Mammary epithelial cell (primary cell): ENCODE measurements at regions not wholly inside any gene's neighbourhood (a gene's known extent, or its start where the extent isn't known, plus 50 kb on each side); places are given as distances from the start of the nearest gene placed in this dataset.

Source experiments
- EZH2 ChIP-seq: IDR thresholded peaks from 2 replicates; pipeline ENCODE4 v1.6.1; 2012; ENCODE audit warnings: low read length, inconsistent platforms, borderline replicate concordance
- TF ChIP-seq, protein P1 (sequence below), 2 donors: IDR thresholded peaks in 1 of 2; conservative IDR thresholded peaks in 1 of 2; 2 replicates each; pipeline ENCODE4 v1.5.1; 2011 to 2012; ENCODE audit warnings: inconsistent platforms in 2 of 2, low read length in 2 of 2, mild to moderate bottlenecking in 2 of 2, control low read depth in 1 of 2, low read depth in 1 of 2; ENCODE audit not compliant: insufficient read depth in 1 of 2; ENCODE audit errors: extremely low read depth in 1 of 2

DNA sequence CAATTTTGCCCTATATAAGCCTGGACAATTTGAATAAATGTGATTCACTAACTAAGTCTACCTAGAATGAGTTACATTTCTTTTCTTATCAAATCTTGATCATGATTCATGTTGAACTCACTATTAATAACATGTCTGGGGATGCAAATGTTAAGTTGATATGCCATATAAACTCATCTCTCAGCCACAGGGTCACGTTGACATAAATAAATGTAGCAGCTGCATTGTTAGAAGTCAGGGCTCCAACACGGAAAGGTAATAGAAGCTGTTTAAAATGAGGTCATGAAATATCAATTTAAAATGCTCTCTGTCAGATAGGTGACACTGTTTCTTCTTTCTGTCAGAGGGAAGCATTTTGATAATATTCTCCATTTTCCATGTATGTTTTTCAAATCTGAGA, 521.9 kb downstream of the CCDC85A start:
- TF ChIP-seq, protein P1, sequence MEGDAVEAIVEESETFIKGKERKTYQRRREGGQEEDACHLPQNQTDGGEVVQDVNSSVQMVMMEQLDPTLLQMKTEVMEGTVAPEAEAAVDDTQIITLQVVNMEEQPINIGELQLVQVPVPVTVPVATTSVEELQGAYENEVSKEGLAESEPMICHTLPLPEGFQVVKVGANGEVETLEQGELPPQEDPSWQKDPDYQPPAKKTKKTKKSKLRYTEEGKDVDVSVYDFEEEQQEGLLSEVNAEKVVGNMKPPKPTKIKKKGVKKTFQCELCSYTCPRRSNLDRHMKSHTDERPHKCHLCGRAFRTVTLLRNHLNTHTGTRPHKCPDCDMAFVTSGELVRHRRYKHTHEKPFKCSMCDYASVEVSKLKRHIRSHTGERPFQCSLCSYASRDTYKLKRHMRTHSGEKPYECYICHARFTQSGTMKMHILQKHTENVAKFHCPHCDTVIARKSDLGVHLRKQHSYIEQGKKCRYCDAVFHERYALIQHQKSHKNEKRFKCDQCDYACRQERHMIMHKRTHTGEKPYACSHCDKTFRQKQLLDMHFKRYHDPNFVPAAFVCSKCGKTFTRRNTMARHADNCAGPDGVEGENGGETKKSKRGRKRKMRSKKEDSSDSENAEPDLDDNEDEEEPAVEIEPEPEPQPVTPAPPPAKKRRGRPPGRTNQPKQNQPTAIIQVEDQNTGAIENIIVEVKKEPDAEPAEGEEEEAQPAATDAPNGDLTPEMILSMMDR (conservative IDR thresholded peaks at IDR 0.05 in 1 of 2, IDR thresholded peaks at IDR 0.05 in 1 of 2; ENCODE audit: extremely low read depth in 1 of 2, insufficient read depth in 1 of 2, low read depth in 1 of 2, low read length in 2 of 2) = no peak
- no peak for TF ChIP-seq EZH2
